ENCODE measurements at regions not wholly inside any gene's neighbourhood (a gene's known extent, or its start where the extent isn't known, plus 50 kb on each side); places are given as distances from the start of the nearest gene placed in this dataset.

- DNase-seq, result no peak
- no peaks in the 10 kb centered on the region for H3K36me3 Mint-ChIP-seq
- POLR2A ChIA-PET, result no interaction called here
- H3K4me1 Mint-ChIP-seq (ENCODE audit: low read depth), result no peaks in the 10 kb centered on the region
- no peak overlapping the region for H3K27ac Mint-ChIP-seq
- intact Hi-C loops (cut with micrococcal nuclease), result no loop called here
- CTCF ChIA-PET, result no interaction called here
- H3K9me3 Mint-ChIP-seq, result peaks cover 56% of the 10 kb centered on the region
- no peaks in the 10 kb centered on the region for H3K27me3 Mint-ChIP-seq
- H3K4me3 Mint-ChIP-seq, result no peak overlapping the region
These were observed 504.6 kb downstream of the ALG10 start for GRCh38 chr12:34526946-34527345.

DNA sequence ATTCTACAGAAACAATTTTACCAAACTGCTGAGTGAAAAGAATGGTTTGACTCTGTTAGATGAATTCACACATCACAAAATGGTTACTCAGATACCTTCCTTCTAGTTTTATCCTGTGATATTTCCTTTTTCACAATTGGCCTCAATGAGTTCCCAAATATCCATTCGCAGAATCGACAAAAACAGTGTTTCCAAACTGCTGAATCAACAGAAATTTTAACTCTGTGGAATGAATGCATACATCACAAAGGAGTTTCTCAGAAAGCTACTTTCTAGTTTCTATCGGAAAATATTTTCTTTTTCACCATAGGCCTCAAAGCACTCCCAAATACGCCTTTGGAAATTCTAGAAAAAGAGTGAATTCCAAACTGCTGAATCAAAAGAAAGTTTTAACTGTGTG, 525.0 kb downstream of the ALG10 start:
- H3K4me1 Mint-ChIP-seq (ENCODE audit: low read depth), result no peaks in the 10 kb centered on the region

DNA sequence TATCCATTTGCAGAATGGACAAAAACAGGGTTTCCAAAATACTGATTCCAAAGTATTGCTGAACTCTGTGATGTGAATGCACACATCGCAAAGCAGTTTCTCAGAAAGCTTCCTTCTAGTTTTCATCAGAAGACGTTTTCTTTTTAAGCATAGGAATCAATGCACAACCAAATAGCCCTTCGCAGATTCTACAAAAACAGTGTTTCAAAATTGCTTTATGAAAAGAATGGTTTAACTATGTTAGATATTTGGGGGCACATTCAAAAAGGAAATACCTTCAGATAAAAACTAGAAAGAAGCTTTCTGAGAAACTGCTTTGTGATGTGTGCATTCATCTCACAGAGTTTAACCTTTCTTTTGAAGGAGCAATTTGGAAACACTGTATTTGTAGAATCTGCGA, 569.7 kb downstream of the ALG10 start:
- Mint-ChIP-seq H3K36me3 (peaks cover 12% of the 10 kb centered on the region), H3K27ac (no peak overlapping the region), H3K9me3 (peaks cover 84% of the 10 kb centered on the region)

More for the DNA sequence above, 525.0 kb downstream of the ALG10 start:
- ChIA-PET CTCF (no interaction called here), POLR2A (no interaction called here)
- no peak for DNase-seq
- Mint-ChIP-seq H3K27ac (no peak overlapping the region), H3K4me3 (no peak overlapping the region), H3K27me3 (no peaks in the 10 kb centered on the region), H3K36me3 (peaks cover 10% of the 10 kb centered on the region), H3K9me3 (peaks cover 72% of the 10 kb centered on the region)
- intact Hi-C loops (cut with micrococcal nuclease), result no loop called here

DNA sequence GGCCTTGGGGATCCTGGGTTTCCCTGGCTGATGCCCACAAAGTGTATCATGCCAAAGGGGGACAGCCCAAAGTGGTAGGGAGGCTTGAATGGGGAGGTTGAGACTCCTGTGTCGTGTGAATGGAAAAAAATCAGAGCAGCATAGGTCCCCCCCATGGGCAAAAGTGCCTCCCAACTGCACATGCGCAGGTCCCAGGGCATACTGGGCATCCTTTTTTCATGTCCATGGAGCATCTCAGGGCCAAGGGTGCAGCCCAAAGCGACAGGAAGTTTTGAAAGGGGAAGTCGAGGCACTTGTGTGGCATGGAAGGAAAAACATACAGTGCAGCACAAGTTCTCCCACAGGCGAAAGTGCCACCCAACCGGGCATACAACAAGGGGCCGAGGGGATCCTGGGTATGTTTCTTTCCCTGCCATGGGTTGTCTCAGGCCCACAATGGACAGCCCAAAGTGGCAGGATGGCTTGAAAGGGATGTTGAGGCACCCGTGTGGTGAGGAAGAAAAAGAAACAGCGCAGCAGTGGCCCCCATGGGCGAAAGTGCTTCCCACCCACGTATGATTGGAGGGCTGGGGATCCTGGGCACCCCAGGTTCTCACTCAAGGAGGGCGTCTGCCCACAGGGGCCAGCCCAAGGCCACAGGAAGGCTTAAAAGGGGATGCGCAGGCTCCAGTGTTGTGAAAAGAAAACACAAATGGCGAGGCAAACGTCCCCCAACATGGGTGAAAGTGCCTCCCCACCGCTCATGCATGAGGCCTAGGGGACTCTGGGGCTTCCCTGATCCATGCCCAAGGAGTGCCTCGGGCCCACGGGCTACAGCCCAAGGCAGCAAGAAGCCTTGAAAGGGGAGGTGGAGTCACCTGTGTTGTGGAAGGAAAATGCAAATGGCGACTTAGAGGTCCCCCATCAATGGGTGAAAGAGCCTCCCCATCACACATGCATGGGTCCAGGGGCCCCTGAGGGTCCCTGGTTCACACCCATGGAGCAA, 573.7 kb downstream of the ALG10 start:
- POLR2A ChIA-PET, result no interaction called here
- peaks cover 11% of the 10 kb centered on the region for H3K36me3 Mint-ChIP-seq
- no peaks in the 10 kb centered on the region for H3K4me1 Mint-ChIP-seq (ENCODE audit: low read depth)
- CTCF ChIA-PET, result no interaction called here
- H3K27me3 Mint-ChIP-seq, result no peaks in the 10 kb centered on the region
- H3K9me3 Mint-ChIP-seq, result peaks cover 79% of the 10 kb centered on the region
- H3K27ac Mint-ChIP-seq, result no peak overlapping the region
- no peak for DNase-seq
- intact Hi-C loops (cut with micrococcal nuclease), result no loop called here
- H3K4me3 Mint-ChIP-seq, result no peak overlapping the region

More for the DNA sequence above, 569.7 kb downstream of the ALG10 start:
- Mint-ChIP-seq H3K27me3 (no peaks in the 10 kb centered on the region), H3K4me3 (no peak overlapping the region), H3K4me1 (ENCODE audit: low read depth) (no peaks in the 10 kb centered on the region)
- ChIA-PET POLR2A (no interaction called here), CTCF (no interaction called here)
- no peak for DNase-seq
- intact Hi-C loops (cut with micrococcal nuclease), result no loop called here

DNA sequence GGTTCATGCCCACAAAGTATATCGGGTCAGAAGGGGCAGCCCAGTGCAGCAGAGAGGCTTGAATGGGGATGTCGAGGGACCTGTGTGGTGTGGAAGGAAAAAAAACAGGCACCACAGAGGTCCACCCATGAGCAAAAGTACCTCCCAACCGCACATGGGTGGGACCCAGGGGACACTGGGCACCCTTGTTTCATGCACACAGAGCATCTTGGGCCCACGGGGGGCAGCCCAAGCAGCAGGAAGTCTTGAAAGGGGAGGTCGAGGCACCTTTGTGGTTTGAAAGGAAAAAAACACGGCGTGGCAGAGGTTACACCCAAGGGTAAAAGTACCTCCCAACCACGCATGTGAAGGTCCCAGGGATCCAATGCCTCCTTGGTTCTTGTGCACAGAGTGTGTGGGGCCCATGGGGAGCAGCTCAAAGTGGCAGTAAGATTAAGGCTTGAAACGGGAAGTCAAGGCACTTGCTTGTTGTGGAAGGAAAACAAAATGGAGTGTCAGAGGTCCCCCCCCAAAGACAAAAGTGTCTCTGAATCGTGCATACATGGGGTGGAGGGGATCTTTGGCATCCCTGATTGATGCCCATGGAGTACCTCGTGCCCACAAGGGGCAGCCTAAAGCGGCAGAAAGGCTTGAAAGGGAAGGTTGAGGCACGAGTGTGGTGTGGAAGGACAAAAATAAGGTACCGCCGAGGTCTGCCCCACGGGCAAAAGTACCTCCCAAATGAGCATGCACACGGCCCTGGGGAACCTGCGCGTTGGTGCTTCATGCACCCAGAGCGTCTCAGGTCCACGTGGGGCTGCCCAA, 575.5 kb downstream of the ALG10 start:
- H3K27ac Mint-ChIP-seq, result no peak overlapping the region

GRCh38 chr12:34598352-34598827, 576.1 kb downstream of the ALG10 start:
- Mint-ChIP-seq H3K27ac (no peak overlapping the region), H3K27me3 (no peaks in the 10 kb centered on the region), H3K36me3 (peaks cover 6% of the 10 kb centered on the region), H3K4me3 (no peak overlapping the region), H3K4me1 (ENCODE audit: low read depth) (no peaks in the 10 kb centered on the region), H3K9me3 (peaks cover 74% of the 10 kb centered on the region)
- DNase-seq, result no peak
- POLR2A ChIA-PET, result no interaction called here
- intact Hi-C loops (cut with micrococcal nuclease), result no loop called here
- CTCF ChIA-PET, result no interaction called here

More for the DNA sequence above, 575.5 kb downstream of the ALG10 start:
- peaks cover 74% of the 10 kb centered on the region for H3K9me3 Mint-ChIP-seq
- no peak overlapping the region for H3K4me3 Mint-ChIP-seq
- CTCF ChIA-PET, result no interaction called here
- no peak for DNase-seq
- no peaks in the 10 kb centered on the region for H3K4me1 Mint-ChIP-seq (ENCODE audit: low read depth)
- no peaks in the 10 kb centered on the region for H3K27me3 Mint-ChIP-seq
- H3K36me3 Mint-ChIP-seq, result peaks cover 8% of the 10 kb centered on the region
- intact Hi-C loops (cut with micrococcal nuclease), result no loop called here
- POLR2A ChIA-PET, result no interaction called here

DNA sequence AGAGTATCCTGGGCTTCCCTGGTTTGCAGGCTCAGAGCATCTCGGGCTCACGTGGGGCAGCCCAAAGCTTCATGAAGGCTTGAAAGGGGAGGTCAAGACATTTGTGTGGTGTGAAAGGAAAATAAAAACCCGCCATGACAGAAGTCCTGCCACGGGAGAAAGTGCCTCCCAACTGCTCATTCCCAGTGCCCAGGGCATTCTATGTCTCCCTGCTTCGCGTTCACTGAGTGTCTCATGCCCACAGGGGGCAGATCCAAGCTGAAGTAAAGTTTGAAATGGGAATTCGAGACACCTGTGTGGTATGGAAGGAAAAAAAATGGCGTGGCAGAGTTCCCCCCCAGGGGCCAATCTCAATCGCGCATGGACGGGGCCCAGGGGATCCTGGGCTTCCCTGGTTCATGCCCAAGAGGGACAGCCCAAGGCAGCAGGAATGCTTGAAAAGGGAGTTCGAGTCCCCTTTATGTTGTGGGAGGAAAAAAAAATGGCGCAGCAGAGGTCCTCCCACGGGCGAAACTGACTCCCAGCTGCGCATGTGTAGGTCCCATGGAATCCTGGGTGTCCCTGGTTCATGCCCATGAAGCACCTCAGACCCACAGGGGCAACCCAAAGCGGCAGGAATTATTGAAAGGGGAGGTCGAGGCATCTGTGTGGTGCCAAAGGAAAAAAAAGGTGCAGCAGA, 576.7 kb downstream of the ALG10 start:
- intact Hi-C loops (cut with micrococcal nuclease), result no loop called here
- Mint-ChIP-seq H3K4me3 (no peak overlapping the region), H3K27ac (no peak overlapping the region), H3K9me3 (peaks cover 74% of the 10 kb centered on the region), H3K4me1 (ENCODE audit: low read depth) (no peaks in the 10 kb centered on the region), H3K27me3 (no peaks in the 10 kb centered on the region), H3K36me3 (peaks cover 4% of the 10 kb centered on the region)
- ChIA-PET CTCF (no interaction called here), POLR2A (no interaction called here)
- DNase-seq, result no peak

DNA sequence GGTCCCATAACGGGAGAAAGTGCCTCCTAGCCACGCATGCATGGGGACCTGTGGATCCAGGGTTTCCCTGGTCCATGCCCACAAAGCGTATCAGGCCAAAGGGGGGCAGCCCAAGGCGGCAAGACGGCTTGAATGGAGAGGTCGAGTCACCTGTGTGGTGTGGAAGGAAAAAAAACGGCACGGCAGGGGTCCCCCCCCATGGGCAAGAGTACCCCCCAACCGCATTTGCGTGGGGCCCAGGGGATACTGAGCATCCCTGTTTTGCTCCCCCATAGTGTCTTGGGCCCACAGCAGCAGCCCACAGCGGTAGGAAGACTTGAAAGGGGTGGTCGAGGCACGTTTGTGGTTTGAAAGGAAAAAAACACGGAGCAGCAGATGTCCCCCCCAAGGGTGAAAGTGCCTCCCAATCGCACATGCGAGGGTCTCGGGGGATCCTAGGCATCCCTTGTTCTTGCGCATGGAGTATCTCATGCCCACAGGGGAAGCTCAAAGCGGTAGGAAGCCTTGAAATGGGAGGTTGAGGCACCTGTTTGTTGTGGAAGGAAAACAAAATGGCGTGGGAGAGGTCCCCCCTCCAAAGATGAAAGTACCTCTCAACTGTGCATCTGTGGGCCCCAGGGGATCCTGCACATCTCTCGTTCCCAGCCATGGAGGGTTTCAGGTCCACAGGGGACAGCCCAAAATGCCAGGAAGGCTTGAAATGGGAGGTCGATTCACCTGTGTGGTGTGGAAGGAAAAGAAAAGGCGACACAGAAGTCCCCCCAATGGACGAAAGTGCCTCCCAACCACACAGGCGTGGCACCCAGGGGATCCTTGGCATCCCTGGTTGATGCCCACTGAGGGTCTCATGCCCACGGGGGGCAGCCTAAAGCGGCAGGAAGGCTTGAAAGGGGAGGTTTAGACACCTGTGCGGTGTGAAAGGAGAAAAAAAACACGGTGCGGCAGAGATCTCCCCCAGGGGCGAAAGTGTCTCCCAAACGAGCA, 577.5 kb downstream of the ALG10 start:
- POLR2A ChIA-PET, result no interaction called here
- intact Hi-C loops (cut with micrococcal nuclease), result no loop called here
- Mint-ChIP-seq H3K4me1 (ENCODE audit: low read depth) (no peaks in the 10 kb centered on the region), H3K36me3 (peaks cover 4% of the 10 kb centered on the region), H3K9me3 (peaks cover 73% of the 10 kb centered on the region), H3K4me3 (no peak overlapping the region), H3K27ac (no peak overlapping the region), H3K27me3 (no peaks in the 10 kb centered on the region)
- DNase-seq, result no peak
- CTCF ChIA-PET, result no interaction called here

DNA sequence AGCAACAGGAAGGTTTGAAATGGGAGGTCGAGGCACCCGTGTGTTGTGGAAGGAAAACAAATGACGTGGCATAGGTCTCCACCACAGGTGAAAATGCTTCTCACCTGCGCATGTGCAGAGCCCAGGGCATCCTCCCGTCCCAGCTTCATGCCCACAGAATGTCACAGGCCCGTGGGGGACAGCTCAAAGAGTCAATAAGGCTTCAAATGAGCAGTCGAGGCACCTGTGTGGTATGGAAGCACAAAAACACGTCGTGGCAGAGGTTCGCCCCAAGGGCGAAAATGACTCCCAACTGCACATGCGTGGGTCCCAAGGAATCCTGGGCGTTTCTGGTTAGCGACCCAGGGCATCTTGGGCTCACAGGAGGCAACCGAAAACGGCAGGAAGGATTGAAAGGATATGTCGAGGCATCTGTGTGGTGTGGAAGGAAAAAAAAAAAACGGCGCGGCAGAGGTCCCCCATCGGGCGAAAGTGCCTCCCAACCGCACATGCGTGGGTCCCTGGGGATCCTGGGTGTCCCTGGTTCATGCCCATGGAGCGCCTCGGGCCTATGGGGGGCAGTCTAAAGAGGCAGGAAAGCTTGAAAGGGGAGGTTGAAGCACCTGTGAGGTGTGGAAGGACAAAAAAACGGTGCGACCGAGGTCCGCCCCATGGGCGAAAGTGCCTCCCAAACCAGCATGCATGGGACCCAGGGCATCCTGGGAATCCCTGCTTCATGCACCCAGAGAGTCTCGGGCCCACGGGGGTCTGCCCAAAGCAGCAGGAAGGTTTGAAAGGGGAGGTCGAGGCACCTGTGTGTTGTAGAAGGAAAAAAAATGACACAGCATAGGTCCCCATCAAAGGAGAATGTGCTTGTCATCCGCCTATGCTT, 578.5 kb downstream of the ALG10 start:
- CTCF ChIA-PET, result no interaction called here
- H3K9me3 Mint-ChIP-seq, result peaks cover 69% of the 10 kb centered on the region

DNA sequence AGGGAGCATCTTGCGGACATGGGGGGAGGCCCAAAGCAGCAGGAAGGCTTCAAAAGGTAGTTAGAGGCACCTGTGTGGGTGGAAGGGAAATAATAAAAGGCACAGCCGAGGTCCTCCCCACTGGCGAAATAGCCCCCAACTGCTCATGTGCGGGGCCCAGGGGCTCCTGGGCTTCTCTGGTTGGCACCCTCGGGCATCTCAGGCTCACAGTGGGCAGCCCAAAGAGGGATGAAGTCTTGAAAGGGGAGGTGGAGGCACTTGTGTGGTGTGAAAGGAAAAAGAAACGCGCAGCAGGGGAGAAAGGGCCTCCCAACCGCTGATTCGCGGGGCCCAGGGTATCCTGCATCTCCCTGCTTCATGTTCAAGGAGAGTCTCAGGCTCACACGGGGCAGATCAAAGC, 579.4 kb downstream of the ALG10 start:
- no peak for DNase-seq
- ChIA-PET POLR2A (no interaction called here), CTCF (no interaction called here)
- no peaks in the 10 kb centered on the region for H3K4me1 Mint-ChIP-seq (ENCODE audit: low read depth)
- H3K4me3 Mint-ChIP-seq, result no peak overlapping the region
- H3K36me3 Mint-ChIP-seq, result peaks cover 4% of the 10 kb centered on the region
- peaks cover 77% of the 10 kb centered on the region for H3K9me3 Mint-ChIP-seq
- no peaks in the 10 kb centered on the region for H3K27me3 Mint-ChIP-seq
- no peak overlapping the region for H3K27ac Mint-ChIP-seq
- intact Hi-C loops (cut with micrococcal nuclease), result no loop called here

More for the DNA sequence above, 578.5 kb downstream of the ALG10 start:
- POLR2A ChIA-PET, result no interaction called here
- H3K4me3 Mint-ChIP-seq, result no peak overlapping the region
- H3K27me3 Mint-ChIP-seq, result no peaks in the 10 kb centered on the region
- no peaks in the 10 kb centered on the region for H3K4me1 Mint-ChIP-seq (ENCODE audit: low read depth)
- DNase-seq, result no peak
- H3K36me3 Mint-ChIP-seq, result peaks cover 4% of the 10 kb centered on the region
- intact Hi-C loops (cut with micrococcal nuclease), result no loop called here
- H3K27ac Mint-ChIP-seq, result no peak overlapping the region

Measured in activated CD4-positive, alpha-beta memory T cell treated with anti-CD3 and anti-CD28 coated beads for 36 hours (primary cell).